ENCODE measurements at regions not wholly inside any gene's neighbourhood (a gene's known extent, or its start where the extent isn't known, plus 50 kb on each side); places are given as distances from the start of the nearest gene placed in this dataset.

- no peak for FAIRE-seq
- no peak for DNase-seq (ENCODE audit: insufficient read length, low spot score)
These were observed 1389.5 kb downstream of the PLA2G4A start for GRCh38 chr1:188218289-188218688.

DNA sequence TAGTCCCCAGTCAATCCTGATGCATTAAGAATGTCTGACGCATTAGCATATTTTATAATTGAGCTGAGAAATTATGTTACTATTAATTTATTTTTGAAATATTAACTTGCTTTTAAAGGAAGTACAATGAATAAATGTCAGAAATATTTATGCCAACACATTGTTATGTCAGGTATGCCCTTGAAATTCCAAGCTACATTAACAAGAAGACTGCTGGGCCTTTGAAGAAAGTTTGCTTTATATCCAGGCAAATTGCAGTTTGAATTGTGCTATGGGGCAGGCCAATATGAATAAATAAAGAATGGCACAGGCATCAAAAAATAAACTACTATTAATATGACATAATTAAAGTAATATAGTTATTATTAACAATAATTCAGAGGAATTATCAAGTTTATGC, 1391.3 kb downstream of the PLA2G4A start:
- no peak for DNase-seq (ENCODE audit: insufficient read length, low spot score)
- FAIRE-seq: no peak

DNA sequence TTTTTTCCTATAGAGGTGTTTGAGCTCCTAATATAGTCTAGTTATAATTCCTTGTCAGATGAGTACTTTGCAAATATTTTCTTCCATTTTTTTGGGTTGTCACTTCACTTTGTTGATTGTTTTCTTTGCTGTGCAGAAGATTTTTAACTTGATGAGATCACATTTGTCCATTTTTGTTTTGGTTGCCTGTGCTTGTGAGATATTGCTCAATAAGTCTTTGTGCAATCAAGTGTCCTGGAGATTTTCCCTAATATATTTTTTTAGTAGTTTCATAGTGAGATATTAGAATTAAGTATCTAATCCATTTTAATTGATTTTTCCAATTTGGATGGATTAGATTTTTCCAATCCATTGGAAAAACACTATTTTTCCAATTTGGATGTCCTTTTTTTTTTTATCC, 1395.5 kb downstream of the PLA2G4A start:
- DNase-seq (ENCODE audit: insufficient read length, low spot score): no peak

DNA sequence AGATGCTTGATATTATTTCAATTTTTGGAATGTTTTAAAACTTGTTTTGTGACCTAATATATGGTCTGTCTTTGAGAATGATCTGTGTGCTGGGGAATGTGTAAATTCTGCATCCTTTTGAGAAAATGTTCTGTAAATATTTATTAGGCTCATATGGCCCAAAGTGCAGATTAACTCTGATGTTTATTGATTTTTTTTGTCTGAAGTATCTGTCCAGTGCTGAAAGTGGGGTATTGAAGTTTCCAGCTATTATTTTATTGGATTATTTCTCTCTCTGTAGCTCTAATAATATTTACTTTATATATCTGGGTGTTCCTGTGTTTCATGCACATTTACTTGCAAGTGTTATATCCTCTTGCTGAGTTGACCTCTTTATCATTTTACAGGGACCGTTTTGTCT, 1397.2 kb downstream of the PLA2G4A start:
- FAIRE-seq: no peak

More for the DNA sequence above, 1395.5 kb downstream of the PLA2G4A start:
- FAIRE-seq: no peak

DNA sequence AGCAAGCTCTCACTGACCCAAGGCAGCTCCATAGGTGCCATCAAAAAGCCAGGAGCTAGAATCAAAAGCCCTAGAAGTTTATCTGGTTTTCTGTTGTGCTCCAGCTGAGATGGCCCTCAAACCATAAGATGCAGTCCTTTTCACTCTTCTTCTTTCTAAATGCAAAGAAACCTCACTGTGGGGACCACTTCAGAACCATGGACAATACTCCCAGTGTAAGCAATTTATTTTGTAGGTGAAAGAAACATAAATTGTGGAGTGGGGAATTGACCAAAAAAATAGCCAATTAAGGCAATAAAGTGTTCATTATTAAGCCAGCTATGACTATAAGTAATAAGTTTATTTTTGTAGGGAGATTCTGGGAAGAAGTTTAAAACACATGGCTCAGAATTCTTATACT, 1399.9 kb downstream of the PLA2G4A start:
- DNase-seq (ENCODE audit: insufficient read length, low spot score): no peak
- no peak for FAIRE-seq

More for the DNA sequence above, 1397.2 kb downstream of the PLA2G4A start:
- DNase-seq (ENCODE audit: insufficient read length, low spot score): no peak

- no peak for FAIRE-seq
- DNase-seq (ENCODE audit: insufficient read length, low spot score): peak; percentile 29
These were observed 1409.0 kb downstream of the PLA2G4A start for GRCh38 chr1:188237573-188238348.

- DNase-seq (ENCODE audit: insufficient read length, low spot score): no peak
- FAIRE-seq: no peak
These were observed 1412.1 kb downstream of the PLA2G4A start for GRCh38 chr1:188240772-188241406.

- DNase-seq (ENCODE audit: insufficient read length, low spot score) (no peak), FAIRE-seq (no peak)
These were observed 1412.9 kb downstream of the PLA2G4A start for GRCh38 chr1:188241629-188242028.

DNA sequence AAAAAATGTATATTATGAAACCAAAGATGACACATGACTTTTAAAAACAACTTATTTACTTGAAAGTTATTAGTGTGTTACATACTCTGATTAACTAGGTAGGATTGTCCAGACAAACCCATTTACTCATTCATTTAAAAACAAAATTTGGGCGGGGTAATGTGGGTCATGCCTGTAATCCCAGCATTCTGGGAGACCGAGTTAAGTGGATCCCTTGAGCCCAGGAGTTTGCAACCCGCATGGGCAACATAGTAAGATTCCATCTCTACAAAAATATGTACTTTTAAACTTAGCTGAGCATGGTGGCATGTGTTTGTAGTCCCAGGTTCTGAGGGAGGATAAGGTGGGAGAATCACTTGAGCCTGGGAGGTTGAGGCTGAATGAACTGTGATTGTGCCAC, 1414.7 kb downstream of the PLA2G4A start:
- DNase-seq (ENCODE audit: insufficient read length, low spot score) (no peak), FAIRE-seq (no peak)

GRCh38 chr1:188244681-188245080, 1415.9 kb downstream of the PLA2G4A start:
- no peak for DNase-seq (ENCODE audit: insufficient read length, low spot score)
- no peak for FAIRE-seq

DNA sequence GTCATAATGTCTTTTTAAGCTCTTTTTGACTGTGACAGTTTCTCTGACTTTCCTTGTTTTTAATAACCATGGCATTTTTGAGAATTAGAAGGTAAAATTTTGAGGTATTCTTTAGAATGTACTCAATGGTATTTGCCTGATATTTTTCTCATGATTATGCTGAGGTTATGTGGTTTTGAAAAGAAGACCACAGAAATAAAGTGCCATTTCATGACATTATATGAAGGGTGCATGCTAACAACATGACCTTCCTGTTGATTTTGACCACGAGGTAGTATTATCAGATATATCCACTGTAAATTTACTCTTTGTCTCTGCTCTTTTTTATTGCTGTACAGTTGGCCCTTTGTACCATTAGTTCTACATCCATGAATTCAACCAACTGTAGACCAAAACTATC, 1418.5 kb downstream of the PLA2G4A start:
- DNase-seq (ENCODE audit: insufficient read length, low spot score): no peak
- FAIRE-seq: no peak

DNA sequence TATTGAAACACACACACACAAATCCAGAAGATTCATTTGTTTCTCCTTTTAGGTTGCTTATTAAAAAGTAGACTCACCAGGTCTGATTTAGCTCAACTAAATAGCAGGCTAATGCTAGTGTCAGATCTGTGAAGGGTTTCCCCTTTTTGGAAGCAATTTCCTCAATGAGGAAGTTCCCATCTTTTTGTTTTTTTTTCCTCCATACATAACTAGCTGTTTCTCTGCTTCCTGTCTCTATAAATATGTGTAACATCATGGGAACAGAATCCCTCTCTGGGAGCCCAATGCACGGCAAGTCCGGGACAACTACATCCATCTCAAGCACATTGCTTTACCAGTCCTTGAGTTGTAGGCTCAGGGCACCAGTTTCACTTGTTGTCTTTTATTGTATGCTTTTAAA, 1421.1 kb downstream of the PLA2G4A start:
- DNase-seq (ENCODE audit: insufficient read length, low spot score) (no peak), FAIRE-seq (no peak)

DNA sequence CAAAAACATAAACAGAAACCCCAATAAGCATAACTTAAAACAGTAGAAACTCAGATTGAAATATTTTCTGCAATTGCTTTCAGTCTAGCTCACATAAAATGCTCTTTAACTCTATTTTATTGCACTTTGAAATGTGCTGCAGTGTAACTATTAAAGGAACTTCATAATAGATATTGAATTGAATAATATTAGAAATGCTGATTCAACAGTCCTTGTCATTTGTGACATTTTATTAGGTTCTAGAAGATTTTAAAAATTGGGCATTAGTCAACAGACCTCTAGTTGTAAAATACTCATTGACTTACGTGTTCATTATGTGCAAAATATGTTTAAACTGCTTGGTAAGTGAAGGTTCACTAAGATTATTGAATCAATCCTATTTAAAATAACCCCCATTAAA, 1422.3 kb downstream of the PLA2G4A start:
- FAIRE-seq: no peak
- DNase-seq (ENCODE audit: insufficient read length, low spot score): no peak

GRCh38 chr1:188261849-188262248, 1433.1 kb downstream of the PLA2G4A start:
- DNase-seq (ENCODE audit: insufficient read length, low spot score): no peak
- no peak for FAIRE-seq

GRCh38 chr1:188269956-188270355, 1441.2 kb downstream of the PLA2G4A start:
- FAIRE-seq: no peak
- DNase-seq (ENCODE audit: insufficient read length, low spot score): no peak

DNA sequence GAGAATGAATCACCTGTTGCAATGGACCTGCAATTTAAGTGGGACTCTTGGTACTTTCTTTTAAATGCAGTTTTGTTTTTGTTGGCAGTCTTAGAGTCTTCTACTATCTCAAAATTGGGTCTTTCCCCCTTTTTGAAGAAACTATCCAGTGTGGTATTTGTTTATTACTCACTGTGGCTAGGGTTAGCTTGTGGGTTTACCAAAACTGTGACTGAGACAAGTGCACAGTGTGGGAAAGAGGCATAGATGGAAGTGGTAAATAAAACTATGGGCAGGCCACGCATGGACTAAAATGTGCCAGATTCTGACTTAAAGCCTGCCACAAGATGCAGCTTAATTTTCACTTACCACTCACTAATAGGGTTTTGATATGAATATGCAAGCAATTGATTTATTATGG, 1441.7 kb downstream of the PLA2G4A start:
- no peak for FAIRE-seq
- DNase-seq (ENCODE audit: insufficient read length, low spot score): no peak

DNA sequence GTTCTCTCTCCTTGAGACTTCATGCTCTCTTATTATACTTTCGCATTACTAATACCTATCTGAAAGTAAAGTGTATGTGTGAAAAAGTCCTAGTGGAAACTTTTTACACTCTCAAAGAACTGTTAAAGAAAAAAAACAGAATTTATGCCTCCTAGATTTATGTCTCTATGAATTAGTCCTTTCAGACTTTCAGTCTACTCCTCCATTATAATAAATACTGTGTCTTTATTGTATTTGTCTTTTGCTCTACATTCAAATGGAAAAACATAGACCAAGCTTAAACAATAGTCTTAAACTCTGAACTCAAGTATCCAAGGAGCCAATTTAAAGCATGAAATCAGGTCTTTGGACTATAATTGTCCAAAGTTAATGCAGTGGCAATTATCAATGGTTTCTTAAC, 1449.0 kb downstream of the PLA2G4A start:
- no peak for DNase-seq (ENCODE audit: insufficient read length, low spot score)
- FAIRE-seq: no peak

- DNase-seq (ENCODE audit: insufficient read length, low spot score) (no peak), FAIRE-seq (no peak)
These were observed 1453.2 kb downstream of the PLA2G4A start for GRCh38 chr1:188281921-188282320.

DNA sequence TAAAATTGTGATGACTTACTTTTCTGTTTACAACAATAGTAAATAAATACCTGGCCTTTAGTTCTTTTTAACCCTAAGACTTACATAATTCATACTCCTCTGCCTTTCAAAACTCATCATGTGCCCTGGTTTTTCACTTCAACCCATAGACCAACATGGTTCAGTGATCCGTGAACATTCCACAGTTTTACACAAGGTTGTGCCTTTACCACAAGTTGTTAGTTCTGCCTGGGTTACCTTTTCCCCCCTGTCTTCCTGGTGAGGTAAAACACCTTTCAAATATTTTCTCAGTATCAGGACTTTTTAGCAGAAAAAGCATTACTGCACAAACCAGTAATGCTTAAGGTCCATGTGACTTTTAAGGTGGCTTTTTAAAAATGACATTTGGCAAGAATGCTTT, 1466.4 kb downstream of the PLA2G4A start:
- DNase-seq (ENCODE audit: insufficient read length, low spot score): no peak
- FAIRE-seq: no peak

- DNase-seq (ENCODE audit: insufficient read length, low spot score): no peak
- no peak for FAIRE-seq
These were observed 1474.0 kb downstream of the PLA2G4A start for GRCh38 chr1:188302746-188303145.

GRCh38 chr1:188314557-188315137, 1485.9 kb downstream of the PLA2G4A start:
- DNase-seq (ENCODE audit: insufficient read length, low spot score) (no peak), FAIRE-seq (no peak)

DNA sequence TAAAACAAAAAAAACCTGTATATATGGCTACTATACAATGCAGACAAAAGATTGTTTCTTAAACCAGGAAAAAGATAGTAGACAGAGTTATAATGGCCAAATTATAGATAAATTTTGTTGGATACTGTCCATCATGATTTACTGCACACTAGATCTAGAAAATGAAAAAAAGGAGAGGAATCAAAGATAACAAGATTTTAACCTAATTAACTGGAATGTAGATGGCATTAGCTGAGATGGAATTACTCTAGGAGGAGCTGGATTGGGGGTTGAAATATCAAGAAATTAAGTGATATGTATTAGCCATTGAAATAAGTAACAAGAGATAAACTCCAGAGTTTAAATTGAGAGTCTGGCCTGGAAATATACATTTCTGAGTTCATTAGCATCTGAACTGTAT, 1489.1 kb downstream of the PLA2G4A start:
- DNase-seq (ENCODE audit: insufficient read length, low spot score) (no peak), FAIRE-seq (no peak)

Data from HTR-8/SVneo (cell line).